ENCODE measurements at regions not wholly inside any gene's neighbourhood (a gene's known extent, or its start where the extent isn't known, plus 50 kb on each side); places are given as distances from the start of the nearest gene placed in this dataset.

DNA sequence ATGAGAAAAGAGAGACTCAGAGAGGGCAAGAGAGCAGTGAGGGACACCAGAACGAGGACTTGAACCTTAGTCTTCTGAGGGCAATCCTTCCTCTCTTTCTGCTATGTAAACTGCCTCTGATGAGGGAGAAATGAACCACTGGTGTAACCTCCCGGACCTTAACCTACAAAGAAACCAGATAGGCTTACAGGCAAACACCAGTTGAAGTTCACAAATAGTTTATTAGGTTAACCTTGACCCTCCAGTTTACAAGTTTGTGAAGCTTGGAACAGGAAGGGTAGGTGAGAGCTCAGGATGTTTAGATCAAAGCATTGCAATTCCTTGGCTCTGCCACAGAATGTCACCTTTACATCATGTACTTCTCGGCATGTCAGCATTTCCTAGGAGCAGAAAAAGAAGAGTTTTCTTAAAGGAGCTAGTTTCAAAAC, 486.4 kb upstream of the SPRED2 start (continued):
- no peak for TF ChIP-seq ZNF543 (CRISPR knock-in tag; IDR thresholded peaks at IDR 0.05)
- TF ChIP-seq SAFB2 (CRISPR knock-in tag; IDR thresholded peaks at IDR 0.05; ENCODE audit: borderline replicate concordance, low read depth), result no peak
- no peak for TF ChIP-seq ZNF660 (CRISPR knock-in tag; IDR thresholded peaks at IDR 0.05; ENCODE audit: borderline replicate concordance, low read depth)
- TF ChIP-seq, protein P1, sequence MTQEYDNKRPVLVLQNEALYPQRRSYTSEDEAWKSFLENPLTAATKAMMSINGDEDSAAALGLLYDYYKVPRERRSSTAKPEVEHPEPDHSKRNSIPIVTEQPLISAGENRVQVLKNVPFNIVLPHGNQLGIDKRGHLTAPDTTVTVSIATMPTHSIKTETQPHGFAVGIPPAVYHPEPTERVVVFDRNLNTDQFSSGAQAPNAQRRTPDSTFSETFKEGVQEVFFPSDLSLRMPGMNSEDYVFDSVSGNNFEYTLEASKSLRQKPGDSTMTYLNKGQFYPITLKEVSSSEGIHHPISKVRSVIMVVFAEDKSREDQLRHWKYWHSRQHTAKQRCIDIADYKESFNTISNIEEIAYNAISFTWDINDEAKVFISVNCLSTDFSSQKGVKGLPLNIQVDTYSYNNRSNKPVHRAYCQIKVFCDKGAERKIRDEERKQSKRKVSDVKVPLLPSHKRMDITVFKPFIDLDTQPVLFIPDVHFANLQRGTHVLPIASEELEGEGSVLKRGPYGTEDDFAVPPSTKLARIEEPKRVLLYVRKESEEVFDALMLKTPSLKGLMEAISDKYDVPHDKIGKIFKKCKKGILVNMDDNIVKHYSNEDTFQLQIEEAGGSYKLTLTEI (CRISPR knock-in tag; conservative IDR thresholded peaks at IDR 0.05), result no peak
- TF ChIP-seq ONECUT2 (CRISPR knock-in tag; IDR thresholded peaks at IDR 0.05), result no peak
- TF ChIP-seq, protein P2, sequence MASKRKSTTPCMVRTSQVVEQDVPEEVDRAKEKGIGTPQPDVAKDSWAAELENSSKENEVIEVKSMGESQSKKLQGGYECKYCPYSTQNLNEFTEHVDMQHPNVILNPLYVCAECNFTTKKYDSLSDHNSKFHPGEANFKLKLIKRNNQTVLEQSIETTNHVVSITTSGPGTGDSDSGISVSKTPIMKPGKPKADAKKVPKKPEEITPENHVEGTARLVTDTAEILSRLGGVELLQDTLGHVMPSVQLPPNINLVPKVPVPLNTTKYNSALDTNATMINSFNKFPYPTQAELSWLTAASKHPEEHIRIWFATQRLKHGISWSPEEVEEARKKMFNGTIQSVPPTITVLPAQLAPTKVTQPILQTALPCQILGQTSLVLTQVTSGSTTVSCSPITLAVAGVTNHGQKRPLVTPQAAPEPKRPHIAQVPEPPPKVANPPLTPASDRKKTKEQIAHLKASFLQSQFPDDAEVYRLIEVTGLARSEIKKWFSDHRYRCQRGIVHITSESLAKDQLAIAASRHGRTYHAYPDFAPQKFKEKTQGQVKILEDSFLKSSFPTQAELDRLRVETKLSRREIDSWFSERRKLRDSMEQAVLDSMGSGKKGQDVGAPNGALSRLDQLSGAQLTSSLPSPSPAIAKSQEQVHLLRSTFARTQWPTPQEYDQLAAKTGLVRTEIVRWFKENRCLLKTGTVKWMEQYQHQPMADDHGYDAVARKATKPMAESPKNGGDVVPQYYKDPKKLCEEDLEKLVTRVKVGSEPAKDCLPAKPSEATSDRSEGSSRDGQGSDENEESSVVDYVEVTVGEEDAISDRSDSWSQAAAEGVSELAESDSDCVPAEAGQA (IDR thresholded peaks at IDR 0.05; ENCODE audit: low read depth), result no peak
- TF ChIP-seq, protein P2 (CRISPR knock-in tag; IDR thresholded peaks at IDR 0.05; ENCODE audit: borderline replicate concordance), result no peak
- TF ChIP-seq ZFP90 (CRISPR knock-in tag; IDR thresholded peaks at IDR 0.05; ENCODE audit: borderline replicate concordance), result no peak
- TF ChIP-seq, protein P3, sequence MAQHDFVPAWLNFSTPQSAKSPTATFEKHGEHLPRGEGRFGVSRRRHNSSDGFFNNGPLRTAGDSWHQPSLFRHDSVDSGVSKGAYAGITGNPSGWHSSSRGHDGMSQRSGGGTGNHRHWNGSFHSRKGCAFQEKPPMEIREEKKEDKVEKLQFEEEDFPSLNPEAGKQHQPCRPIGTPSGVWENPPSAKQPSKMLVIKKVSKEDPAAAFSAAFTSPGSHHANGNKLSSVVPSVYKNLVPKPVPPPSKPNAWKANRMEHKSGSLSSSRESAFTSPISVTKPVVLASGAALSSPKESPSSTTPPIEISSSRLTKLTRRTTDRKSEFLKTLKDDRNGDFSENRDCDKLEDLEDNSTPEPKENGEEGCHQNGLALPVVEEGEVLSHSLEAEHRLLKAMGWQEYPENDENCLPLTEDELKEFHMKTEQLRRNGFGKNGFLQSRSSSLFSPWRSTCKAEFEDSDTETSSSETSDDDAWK (CRISPR knock-in tag; IDR thresholded peaks at IDR 0.05), result no peak
- no peak for TF ChIP-seq KLF15 (CRISPR knock-in tag; IDR thresholded peaks at IDR 0.05; ENCODE audit: borderline replicate concordance)
- TF ChIP-seq ZNF782 (CRISPR knock-in tag; IDR thresholded peaks at IDR 0.05; ENCODE audit: borderline replicate concordance), result no peak
- no peak for TF ChIP-seq RBAK (CRISPR knock-in tag; IDR thresholded peaks at IDR 0.05)
- TF ChIP-seq ZNF776 (CRISPR knock-in tag; IDR thresholded peaks at IDR 0.05), result no peak
- peak; percentile 68; the same call in 1 of the 2 replicates for TF ChIP-seq NCOR1 (IDR thresholded peaks at IDR 0.05; ENCODE audit: borderline replicate concordance, low read length)
- peak; percentile 81; the same call in 1 of the 2 replicates for TF ChIP-seq ZNF670 (CRISPR knock-in tag; IDR thresholded peaks at IDR 0.05; ENCODE audit: borderline replicate concordance)
- no peak for TF ChIP-seq ZNF530 (CRISPR knock-in tag; IDR thresholded peaks at IDR 0.05; ENCODE audit: low read depth)
- TF ChIP-seq, protein P4, sequence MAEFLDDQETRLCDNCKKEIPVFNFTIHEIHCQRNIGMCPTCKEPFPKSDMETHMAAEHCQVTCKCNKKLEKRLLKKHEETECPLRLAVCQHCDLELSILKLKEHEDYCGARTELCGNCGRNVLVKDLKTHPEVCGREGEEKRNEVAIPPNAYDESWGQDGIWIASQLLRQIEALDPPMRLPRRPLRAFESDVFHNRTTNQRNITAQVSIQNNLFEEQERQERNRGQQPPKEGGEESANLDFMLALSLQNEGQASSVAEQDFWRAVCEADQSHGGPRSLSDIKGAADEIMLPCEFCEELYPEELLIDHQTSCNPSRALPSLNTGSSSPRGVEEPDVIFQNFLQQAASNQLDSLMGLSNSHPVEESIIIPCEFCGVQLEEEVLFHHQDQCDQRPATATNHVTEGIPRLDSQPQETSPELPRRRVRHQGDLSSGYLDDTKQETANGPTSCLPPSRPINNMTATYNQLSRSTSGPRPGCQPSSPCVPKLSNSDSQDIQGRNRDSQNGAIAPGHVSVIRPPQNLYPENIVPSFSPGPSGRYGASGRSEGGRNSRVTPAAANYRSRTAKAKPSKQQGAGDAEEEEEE (CRISPR knock-in tag; IDR thresholded peaks at IDR 0.05; ENCODE audit: borderline replicate concordance), result no peak
- TF ChIP-seq NFE2L2 (IDR thresholded peaks at IDR 0.05; ENCODE audit: low read length), result no peak
- TF ChIP-seq ZNF749 (CRISPR knock-in tag; IDR thresholded peaks at IDR 0.05; ENCODE audit: borderline replicate concordance), result no peak
